ENCODE measurements at regions not wholly inside any gene's neighbourhood (a gene's known extent, or its start where the extent isn't known, plus 50 kb on each side); places are given as distances from the start of the nearest gene placed in this dataset.

DNA sequence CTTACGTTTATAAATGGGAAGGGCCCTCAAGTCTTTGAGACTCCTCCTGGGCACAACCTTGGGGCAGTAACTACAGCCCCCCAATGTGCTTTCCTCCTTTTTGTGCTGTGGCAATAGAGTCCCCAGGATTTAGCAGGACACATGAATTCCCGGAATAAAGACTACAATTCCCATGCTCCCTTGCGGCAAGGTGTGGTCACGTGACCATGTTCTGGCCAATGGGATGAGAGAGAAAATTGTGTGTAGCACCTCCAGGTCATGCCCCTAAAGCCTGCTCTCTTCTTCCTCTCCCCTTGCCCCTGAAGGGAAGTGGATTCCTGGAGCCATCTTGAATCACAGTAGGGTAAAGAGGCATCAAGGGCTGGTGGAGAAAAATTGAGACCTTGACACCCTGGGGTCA, 295.1 kb upstream of the SFSWAP start:
- intact Hi-C loops (cut with DNase I) = no loop called here
- WGBS, 2 donors = 89 to 90% methylated on average over 4 of the region's 4 CpGs

GRCh38 chr12:131418121-131418520, 292.8 kb upstream of the SFSWAP start:
- Histone ChIP-seq H3K36me3 (no peaks in the 10 kb centered on the region), H3K27ac (no peak overlapping the region), H3K4me1 (no peaks in the 10 kb centered on the region), H3K4me3 (no peak overlapping the region), H3K27me3 (peaks cover 0 to 10% (median 0%) of the 10 kb centered on the region in 3 donors), H3K9me3 (no peaks in the 10 kb centered on the region)
- no peak for TF ChIP-seq CTCF (IDR thresholded peaks at IDR 0.05)
- no peak for TF ChIP-seq EP300 (IDR thresholded peaks at IDR 0.05)
- TF ChIP-seq POLR2AphosphoS5 (IDR thresholded peaks at IDR 0.05) = no peak
- TF ChIP-seq POLR2A (IDR thresholded peaks at IDR 0.05) = no peak
- WGBS, 2 donors = 83 to 85% methylated on average over 8 of the region's 8 CpGs
- intact Hi-C loops (cut with DNase I) = no loop called here
- no peak for DNase-seq

More for the DNA sequence above, 295.1 kb upstream of the SFSWAP start:
- Histone ChIP-seq H3K27ac (no peak overlapping the region), H3K4me1 (no peaks in the 10 kb centered on the region), H3K27me3 (peaks cover 0 to 10% (median 0%) of the 10 kb centered on the region in 3 donors), H3K36me3 (no peaks in the 10 kb centered on the region), H3K4me3 (no peak overlapping the region), H3K9me3 (no peaks in the 10 kb centered on the region)
- TF ChIP-seq EP300 (IDR thresholded peaks at IDR 0.05) (no peak), POLR2A (IDR thresholded peaks at IDR 0.05) (no peak), CTCF (IDR thresholded peaks at IDR 0.05) (no peak), POLR2AphosphoS5 (IDR thresholded peaks at IDR 0.05) (no peak)
- no peak for DNase-seq

- H3K27ac ChIP-seq = no peak overlapping the region
- no peaks in the 10 kb centered on the region for H3K9me3 ChIP-seq
- no peak for TF ChIP-seq POLR2AphosphoS5 (IDR thresholded peaks at IDR 0.05)
- TF ChIP-seq POLR2A (IDR thresholded peaks at IDR 0.05) = no peak
- TF ChIP-seq CTCF (IDR thresholded peaks at IDR 0.05) = no peak
- TF ChIP-seq EP300 (IDR thresholded peaks at IDR 0.05) = no peak
- no peak overlapping the region for H3K4me3 ChIP-seq
- intact Hi-C loops (cut with DNase I) = no loop called here
- 77 to 86% methylated on average over 2 of the region's 2 CpGs for WGBS, 2 donors
- peaks cover 0 to 5% (median 0%) of the 10 kb centered on the region in 3 donors for H3K27me3 ChIP-seq
- H3K4me1 ChIP-seq = no peaks in the 10 kb centered on the region
- H3K36me3 ChIP-seq = no peaks in the 10 kb centered on the region
- no peak for DNase-seq
Measured at GRCh38 chr12:131418884-131419283, 292.0 kb upstream of the SFSWAP start.

DNA sequence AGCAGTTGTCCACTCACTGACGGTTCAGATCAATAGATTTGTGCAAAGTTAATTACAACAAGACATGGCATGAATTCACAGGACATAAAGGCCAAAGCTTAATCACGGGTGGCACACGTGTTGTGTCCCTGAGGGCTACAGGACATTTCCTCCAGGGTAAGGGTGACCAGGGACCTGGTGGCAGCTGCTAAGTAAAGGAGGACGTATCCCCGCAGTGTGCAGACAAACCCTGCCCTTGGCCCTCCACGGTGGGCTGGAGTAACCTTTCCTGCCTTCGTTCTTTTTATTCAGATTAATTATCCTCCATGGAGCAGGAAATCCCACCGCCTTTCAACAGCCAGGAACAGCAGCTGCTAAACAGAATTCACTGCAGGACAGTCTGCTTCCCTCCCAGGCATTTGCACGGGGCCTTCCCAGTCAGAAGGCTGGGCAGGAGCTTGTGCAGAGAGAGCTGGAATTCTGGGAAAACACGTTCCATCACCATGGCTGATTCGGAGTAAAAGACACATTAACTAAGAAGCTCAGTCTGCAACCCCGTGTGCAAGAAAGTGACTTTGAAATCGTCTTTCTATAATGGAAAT, 289.9 kb upstream of the SFSWAP start:
- Histone ChIP-seq H3K4me1 (no peaks in the 10 kb centered on the region), H3K9me3 (no peaks in the 10 kb centered on the region), H3K27me3 (peaks cover 0 to 5% (median 0%) of the 10 kb centered on the region in 3 donors), H3K27ac (no peak overlapping the region), H3K36me3 (no peaks in the 10 kb centered on the region), H3K4me3 (no peak overlapping the region)
- intact Hi-C loops (cut with DNase I) = no loop called here
- TF ChIP-seq POLR2AphosphoS5 (IDR thresholded peaks at IDR 0.05) (no peak), CTCF (IDR thresholded peaks at IDR 0.05) (no peak), EP300 (IDR thresholded peaks at IDR 0.05) (no peak)
- 69 to 79% methylated on average over 13 of the region's 13 CpGs for WGBS, 2 donors
- no peak for DNase-seq
